Coronary artery (tissue), 2 donors: ENCODE measurements at regions not wholly inside any gene's neighbourhood (a gene's known extent, or its start where the extent isn't known, plus 50 kb on each side); places are given as distances from the start of the nearest gene placed in this dataset.

Experiments
- DNase-seq: peaks from one replicate; pipeline ENCODE4 v3.0.0-alpha.2; 2017; ENCODE audit warnings: low spot score
- H3K27ac ChIP-seq, 2 donors: fragments of 200-600 bp; sonication (generic); one replicate each; pipeline ENCODE4 v1.5.1; 2016 to 2019
- H3K4me3 ChIP-seq: fragments of 200-600 bp; sonication (generic); 2 replicates; pipeline ENCODE4 v1.5.1; 2016; ENCODE audit warnings: mild to moderate bottlenecking, moderate library complexity
- TF ChIP-seq, protein P1 (sequence below): fragments of 200-600 bp; sonication (generic); IDR thresholded peaks from one replicate; pipeline ENCODE4 v1.5.1; 2019; ENCODE audit warnings: antibody characterized with exemption

DNA sequence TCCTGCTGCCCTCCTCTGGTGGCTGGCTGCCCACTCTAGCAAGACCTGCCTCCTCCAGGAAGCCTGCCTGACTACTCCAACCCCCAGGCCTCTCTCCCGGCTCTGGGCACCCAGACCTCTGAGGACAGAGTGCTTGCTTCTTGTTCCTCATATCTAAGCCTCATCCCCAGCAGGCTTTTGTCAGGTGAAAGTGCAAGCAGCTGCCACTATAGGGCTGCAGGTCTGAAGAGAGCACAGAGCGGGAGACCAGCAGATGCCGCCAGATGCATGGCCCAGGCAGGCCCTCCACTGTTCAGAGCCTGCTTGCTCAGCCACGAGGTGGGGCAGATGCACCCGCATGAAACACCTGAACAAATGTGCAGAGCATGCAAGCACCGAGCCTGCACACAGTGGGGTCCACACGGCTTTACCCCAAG lies 73.0 kb downstream of the SERPINA3 start:
- TF ChIP-seq, protein P1, sequence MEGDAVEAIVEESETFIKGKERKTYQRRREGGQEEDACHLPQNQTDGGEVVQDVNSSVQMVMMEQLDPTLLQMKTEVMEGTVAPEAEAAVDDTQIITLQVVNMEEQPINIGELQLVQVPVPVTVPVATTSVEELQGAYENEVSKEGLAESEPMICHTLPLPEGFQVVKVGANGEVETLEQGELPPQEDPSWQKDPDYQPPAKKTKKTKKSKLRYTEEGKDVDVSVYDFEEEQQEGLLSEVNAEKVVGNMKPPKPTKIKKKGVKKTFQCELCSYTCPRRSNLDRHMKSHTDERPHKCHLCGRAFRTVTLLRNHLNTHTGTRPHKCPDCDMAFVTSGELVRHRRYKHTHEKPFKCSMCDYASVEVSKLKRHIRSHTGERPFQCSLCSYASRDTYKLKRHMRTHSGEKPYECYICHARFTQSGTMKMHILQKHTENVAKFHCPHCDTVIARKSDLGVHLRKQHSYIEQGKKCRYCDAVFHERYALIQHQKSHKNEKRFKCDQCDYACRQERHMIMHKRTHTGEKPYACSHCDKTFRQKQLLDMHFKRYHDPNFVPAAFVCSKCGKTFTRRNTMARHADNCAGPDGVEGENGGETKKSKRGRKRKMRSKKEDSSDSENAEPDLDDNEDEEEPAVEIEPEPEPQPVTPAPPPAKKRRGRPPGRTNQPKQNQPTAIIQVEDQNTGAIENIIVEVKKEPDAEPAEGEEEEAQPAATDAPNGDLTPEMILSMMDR, result no peak
- peak; percentile 49 for DNase-seq
- H3K4me3 ChIP-seq, result no peak overlapping the region
- no peak overlapping the region for H3K27ac ChIP-seq

DNA sequence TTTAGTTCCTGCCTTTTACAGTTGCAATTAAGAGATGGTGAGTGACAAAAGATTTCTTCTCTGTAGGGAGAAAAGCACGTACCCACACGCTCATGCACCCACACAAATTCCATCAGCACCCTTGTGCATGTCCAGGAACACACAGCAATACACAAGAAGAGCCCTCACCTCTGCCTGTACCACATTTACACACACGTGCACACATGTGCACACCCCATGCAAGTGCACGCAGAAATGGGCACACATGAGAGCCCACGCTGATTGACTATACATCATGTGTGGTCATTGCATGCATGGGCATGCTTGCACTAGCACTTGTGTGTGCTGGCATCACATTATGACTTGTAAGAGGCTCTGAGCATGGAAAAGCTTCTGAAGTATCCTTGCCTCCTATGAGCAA lies 70.5 kb downstream of the SERPINA3 start:
- no peak overlapping the region for H3K27ac ChIP-seq
- no peak overlapping the region for H3K4me3 ChIP-seq
- TF ChIP-seq, protein P1, result no peak
- peak; percentile 16 for DNase-seq

DNA sequence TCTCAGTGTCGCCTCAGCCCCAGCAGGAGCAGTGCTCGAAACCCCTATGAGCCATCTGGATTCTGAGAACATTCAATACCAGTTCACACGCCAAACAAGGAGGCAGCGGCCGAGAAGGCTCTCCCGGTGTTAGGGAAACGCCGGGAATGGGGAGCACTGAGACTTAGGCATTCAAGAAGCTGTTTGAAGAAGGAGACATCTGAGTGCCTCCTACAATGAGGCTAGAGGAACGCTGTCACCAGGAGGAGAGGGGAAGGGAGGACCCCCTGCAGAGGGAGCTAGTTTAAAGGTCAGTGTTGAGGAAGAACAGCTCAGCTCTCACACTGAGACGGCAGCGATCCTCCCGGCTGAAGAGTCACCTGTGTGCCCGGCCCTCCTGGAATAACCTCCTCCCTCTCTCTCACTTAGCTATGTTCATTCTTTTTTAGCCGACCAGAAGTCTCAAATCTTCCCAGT lies 69.9 kb downstream of the SERPINA3 start:
- no peak overlapping the region for H3K27ac ChIP-seq
- DNase-seq, result peak; percentile 50
- H3K4me3 ChIP-seq, result no peak overlapping the region
- TF ChIP-seq, protein P1, result no peak

DNA sequence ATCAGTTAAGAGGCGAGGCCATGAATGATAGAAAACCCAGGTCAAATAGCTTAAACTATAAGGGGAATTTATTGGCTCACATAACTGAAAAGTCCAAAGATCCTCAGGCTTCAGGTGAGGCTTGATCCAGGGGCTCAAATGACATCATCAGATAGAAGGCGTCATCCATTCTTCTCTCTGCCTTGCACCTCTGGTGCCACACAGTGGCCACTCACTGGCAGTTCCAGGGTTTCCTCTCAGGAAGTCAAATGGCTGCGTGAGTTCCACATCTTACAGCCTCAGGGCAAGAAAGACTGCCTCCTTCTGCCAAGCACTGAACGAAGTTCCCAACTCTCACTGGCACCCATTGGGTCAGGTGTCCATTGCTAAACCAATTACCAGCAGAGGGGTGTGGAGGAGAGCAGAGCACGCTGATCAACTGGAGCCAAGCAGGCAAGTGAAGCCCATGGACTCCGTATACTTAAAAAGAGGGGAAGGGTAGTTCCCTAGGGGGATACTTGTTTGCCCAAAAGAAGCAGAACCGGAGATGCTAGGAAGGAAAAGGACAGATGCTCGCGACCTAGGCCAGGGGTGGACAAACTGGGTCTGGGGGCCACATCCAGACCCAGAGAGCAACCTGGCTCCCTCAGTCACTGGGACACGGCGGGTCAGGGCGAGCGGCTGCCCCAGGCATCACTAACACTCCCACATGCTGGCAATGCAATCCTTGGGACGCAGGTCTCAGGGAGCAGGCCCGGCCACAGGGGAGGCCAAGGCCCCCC lies 69.3 kb downstream of the SERPINA3 start:
- peak; percentile 62 for DNase-seq
- Histone ChIP-seq H3K4me3 (no peak overlapping the region), H3K27ac (no peak overlapping the region)
- TF ChIP-seq, protein P1, result no peak

DNA sequence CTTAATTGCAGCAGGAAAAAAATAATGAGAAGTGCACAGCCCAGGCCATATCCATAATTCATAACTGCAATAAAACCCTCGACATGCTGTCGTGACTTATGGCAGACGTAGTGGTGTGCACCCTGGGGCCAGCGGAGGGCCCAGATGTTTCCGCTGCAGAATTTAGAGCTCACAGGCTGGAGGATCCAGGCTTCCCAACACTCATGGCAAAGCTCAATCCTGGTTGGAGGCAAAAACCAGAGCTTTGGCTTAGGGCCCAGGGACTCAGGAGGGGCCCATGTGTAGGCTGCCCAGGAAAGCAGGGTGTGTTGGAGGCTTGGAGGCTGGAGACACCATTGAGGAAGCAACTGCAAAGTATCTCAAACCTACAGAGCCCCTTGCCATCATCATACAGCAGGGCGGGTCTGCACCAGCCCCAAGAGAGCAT lies 68.7 kb downstream of the SERPINA3 start:
- H3K4me3 ChIP-seq, result no peak overlapping the region
- no peak overlapping the region for H3K27ac ChIP-seq
- TF ChIP-seq, protein P1, result no peak
- DNase-seq, result peak; percentile 60

DNA sequence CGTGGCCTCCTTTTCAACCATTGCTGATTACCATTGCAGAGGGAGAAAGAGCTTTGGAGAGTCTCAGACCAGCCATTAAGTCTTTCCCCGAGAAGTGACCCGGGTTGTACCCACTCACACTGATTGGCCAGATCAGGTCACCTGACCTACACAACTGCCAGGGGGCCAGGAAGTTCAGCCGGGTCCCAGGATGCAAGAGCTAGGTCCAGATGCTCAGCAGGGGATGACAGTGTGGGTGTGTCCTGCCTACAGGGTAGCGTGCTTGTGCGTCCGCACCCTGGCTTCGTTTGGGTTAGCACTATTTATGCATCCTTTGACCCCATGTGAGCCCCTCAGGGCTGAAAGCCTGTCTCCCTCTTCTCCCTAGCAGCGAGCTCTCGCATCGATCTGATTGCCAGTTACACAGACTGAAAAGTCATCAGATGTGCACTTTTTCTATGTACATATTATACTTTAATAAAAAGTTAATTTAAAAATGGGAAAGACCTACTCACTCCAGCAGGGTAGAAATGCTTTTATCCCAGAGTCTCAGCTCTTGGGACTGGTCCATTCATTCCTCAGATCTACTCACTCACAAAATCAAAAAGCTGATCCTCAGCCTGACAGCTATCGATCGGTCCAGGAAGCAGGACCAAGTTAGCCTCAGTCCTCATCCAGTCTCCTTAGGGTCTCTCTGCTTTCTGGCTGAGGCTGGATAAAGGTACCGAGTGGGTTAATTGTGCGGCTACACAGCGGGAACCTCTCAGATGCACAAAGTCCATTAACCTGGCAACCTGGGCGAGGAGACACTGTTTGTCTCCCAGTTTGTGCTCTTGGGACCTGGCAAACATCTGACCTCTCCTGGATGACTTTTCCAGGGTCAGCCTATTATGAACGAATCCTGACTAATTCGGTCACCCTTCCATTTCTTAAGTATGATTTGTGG lies 68.0 kb downstream of the SERPINA3 start:
- H3K4me3 ChIP-seq, result no peak overlapping the region
- H3K27ac ChIP-seq, result no peak overlapping the region
- peak; percentile 31 for DNase-seq
- TF ChIP-seq, protein P1, result no peak
